Neural crest cell (in vitro differentiated cells): ENCODE measurements at regions not wholly inside any gene's neighbourhood (a gene's known extent, or its start where the extent isn't known, plus 50 kb on each side); places are given as distances from the start of the nearest gene placed in this dataset.

Source experiments
- DNase-seq: peaks from one replicate; pipeline ENCODE4 v3.0.0; 2021; ENCODE audit warnings: low read depth, mixed read lengths, low spot score
- H3K27ac Mint-ChIP-seq: one replicate; pipeline ENCODE4 v1.8.0; 2021; ENCODE audit warnings: mild to moderate bottlenecking, mixed read lengths; ENCODE audit not compliant: unreplicated experiment
- H3K27me3 Mint-ChIP-seq: 2 replicates; pipeline ENCODE4 v1.8.0; 2021; ENCODE audit warnings: low read depth, mild to moderate bottlenecking, mixed read lengths
- H3K36me3 Mint-ChIP-seq: 2 replicates; pipeline ENCODE4 v1.8.0; 2021; ENCODE audit warnings: low read depth, mild to moderate bottlenecking, mixed read lengths
- H3K4me1 Mint-ChIP-seq: 2 replicates; pipeline ENCODE4 v1.8.0; 2021; ENCODE audit warnings: mixed read lengths
- H3K4me3 Mint-ChIP-seq: one replicate; pipeline ENCODE4 v1.8.0; 2021; ENCODE audit warnings: mild to moderate bottlenecking, mixed read lengths
- H3K9me3 Mint-ChIP-seq: 2 replicates; pipeline ENCODE4 v1.8.0; 2021; ENCODE audit warnings: mixed read lengths
- TF ChIP-seq, protein P1 (sequence below): fragments of 200-600 bp; sonication (generic); conservative IDR thresholded peaks from 2 replicates; pipeline ENCODE4 v1.5.0; 2021; ENCODE audit warnings: antibody characterized with exemption, mild to moderate bottlenecking

DNA sequence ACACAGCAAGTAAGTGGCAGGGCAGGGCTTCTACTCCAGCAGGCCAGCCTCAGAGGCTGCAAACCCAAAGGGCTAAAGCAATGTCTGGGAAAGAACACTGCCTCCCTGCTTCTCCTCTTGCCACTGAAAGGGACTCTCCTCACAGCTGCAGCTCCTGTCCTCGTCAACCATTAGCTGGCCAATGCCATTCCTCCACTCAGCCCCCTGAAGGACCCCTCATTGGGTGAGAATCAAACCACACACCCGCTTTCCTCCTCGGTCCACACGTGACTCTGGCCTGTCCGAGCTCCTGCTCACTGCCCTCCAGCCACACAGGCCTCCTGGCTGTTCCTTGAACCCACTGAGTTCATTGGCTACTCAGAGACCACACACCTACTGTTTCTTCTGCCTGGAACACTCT, 253.7 kb upstream of the TLE3 start:
- TF ChIP-seq, protein P1, sequence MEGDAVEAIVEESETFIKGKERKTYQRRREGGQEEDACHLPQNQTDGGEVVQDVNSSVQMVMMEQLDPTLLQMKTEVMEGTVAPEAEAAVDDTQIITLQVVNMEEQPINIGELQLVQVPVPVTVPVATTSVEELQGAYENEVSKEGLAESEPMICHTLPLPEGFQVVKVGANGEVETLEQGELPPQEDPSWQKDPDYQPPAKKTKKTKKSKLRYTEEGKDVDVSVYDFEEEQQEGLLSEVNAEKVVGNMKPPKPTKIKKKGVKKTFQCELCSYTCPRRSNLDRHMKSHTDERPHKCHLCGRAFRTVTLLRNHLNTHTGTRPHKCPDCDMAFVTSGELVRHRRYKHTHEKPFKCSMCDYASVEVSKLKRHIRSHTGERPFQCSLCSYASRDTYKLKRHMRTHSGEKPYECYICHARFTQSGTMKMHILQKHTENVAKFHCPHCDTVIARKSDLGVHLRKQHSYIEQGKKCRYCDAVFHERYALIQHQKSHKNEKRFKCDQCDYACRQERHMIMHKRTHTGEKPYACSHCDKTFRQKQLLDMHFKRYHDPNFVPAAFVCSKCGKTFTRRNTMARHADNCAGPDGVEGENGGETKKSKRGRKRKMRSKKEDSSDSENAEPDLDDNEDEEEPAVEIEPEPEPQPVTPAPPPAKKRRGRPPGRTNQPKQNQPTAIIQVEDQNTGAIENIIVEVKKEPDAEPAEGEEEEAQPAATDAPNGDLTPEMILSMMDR, result no peak
- Mint-ChIP-seq H3K4me1 (peaks cover 42% of the 10 kb centered on the region), H3K9me3 (no peaks in the 10 kb centered on the region), H3K4me3 (no peak overlapping the region), H3K27me3 (peaks cover 4% of the 10 kb centered on the region), H3K36me3 (no peaks in the 10 kb centered on the region), H3K27ac (no peak overlapping the region)
- DNase-seq, result no peak

DNA sequence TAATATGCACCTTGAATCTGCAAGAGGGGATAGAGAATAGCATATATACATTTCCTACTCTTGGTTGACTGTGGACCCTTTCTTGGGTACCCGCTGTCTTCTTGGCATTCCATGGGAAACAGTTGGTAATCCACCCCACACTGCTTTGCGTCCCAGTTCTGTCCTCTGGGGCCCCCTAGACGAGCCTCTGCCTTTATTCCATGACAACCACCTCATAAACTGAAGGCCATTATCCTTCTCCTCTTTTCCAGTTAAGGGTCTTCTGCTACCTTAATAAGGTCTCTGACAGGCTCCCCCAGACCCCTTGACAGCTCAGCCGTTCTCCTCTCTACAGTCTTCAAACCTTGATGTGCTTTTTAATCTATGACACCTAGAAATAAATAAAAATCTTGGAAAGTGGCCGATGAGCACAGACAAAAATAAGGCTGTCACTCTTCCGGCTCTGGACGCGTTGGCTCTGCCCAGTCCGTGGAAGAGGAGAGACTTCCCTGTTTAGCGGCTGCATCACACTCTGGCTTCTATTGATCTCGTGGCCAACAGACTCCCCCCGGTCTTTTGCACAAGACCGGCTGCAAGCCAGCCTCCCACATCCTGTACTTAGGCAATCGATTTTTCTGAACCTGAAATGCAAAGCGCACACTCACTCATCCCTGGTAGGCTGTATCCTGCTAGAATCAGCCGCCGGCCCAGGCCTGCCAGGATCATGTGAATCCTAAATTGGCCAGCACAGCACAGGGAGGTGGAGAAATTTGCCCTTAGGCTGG, 251.0 kb upstream of the TLE3 start:
- H3K4me1 Mint-ChIP-seq, result peaks cover 19% of the 10 kb centered on the region
- H3K27me3 Mint-ChIP-seq, result peaks cover 4% of the 10 kb centered on the region
- no peaks in the 10 kb centered on the region for H3K36me3 Mint-ChIP-seq
- no peaks in the 10 kb centered on the region for H3K9me3 Mint-ChIP-seq
- no peak overlapping the region for H3K4me3 Mint-ChIP-seq
- DNase-seq, result no peak
- TF ChIP-seq, protein P1, result no peak
- H3K27ac Mint-ChIP-seq, result peak overlapping the region; percentile 35

DNA sequence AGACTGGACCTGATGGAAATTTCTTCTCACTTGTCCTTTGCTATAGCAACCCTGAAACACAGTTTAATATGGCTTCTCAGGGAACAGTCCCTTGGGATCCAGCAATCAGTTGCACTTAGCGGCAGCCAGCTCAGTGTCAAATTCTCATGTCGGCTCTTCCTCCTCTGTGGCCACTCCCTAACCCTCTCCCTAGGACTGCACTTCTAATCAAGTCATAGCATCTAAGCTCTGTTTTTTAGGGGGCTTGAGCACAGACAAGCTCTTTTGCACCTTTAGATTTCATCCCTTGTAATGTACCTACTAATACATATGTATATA, 250.5 kb upstream of the TLE3 start:
- Mint-ChIP-seq H3K36me3 (no peaks in the 10 kb centered on the region), H3K27ac (no peak overlapping the region), H3K4me3 (no peak overlapping the region), H3K4me1 (peaks cover 19% of the 10 kb centered on the region), H3K27me3 (peaks cover 4% of the 10 kb centered on the region), H3K9me3 (no peaks in the 10 kb centered on the region)
- TF ChIP-seq, protein P1, result no peak
- DNase-seq, result no peak

DNA sequence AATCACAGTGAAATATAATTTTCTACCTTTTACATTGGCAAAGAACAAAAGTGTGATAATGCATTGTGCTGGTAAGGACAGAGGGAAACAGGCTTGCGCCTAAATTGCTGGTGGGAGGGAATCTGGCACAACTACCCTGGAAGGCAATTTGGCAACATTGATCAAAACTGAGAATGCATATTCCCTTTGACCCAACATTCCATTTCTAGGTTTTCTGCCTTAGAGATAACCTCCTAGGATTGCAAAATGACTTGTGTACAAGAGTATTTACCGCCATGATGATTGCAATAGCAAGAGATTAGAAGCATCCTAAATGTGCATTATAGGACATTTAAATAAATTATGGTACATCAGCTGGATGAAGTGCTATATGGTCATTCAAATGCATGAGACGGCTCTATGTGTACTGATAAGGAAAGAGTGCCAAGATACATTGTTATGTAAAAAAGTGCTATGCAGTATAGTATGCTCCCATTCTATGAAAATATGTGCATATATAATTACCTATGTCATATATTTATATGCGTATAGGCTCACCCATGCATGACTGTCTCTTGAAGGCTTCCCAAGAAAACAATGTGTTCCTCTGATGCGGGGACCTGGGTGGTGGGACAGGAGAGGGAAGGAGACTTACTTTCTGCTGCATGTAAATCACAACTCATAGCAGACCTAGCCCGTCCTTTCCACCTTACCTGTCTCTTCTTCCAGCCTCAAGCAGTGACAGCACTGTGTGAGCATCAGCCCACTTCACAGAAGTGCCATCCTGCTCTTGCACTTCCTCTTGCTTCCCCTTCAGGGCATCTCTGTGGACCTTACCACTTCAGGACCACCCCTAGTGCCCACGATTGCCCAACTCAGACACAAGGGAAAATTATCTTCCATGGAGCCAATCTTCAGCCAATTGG, 249.9 kb upstream of the TLE3 start:
- Mint-ChIP-seq H3K27me3 (peaks cover 2% of the 10 kb centered on the region), H3K4me1 (peaks cover 19% of the 10 kb centered on the region), H3K9me3 (no peaks in the 10 kb centered on the region), H3K27ac (no peak overlapping the region), H3K36me3 (no peaks in the 10 kb centered on the region), H3K4me3 (no peak overlapping the region)
- TF ChIP-seq, protein P1, result no peak
- no peak for DNase-seq

DNA sequence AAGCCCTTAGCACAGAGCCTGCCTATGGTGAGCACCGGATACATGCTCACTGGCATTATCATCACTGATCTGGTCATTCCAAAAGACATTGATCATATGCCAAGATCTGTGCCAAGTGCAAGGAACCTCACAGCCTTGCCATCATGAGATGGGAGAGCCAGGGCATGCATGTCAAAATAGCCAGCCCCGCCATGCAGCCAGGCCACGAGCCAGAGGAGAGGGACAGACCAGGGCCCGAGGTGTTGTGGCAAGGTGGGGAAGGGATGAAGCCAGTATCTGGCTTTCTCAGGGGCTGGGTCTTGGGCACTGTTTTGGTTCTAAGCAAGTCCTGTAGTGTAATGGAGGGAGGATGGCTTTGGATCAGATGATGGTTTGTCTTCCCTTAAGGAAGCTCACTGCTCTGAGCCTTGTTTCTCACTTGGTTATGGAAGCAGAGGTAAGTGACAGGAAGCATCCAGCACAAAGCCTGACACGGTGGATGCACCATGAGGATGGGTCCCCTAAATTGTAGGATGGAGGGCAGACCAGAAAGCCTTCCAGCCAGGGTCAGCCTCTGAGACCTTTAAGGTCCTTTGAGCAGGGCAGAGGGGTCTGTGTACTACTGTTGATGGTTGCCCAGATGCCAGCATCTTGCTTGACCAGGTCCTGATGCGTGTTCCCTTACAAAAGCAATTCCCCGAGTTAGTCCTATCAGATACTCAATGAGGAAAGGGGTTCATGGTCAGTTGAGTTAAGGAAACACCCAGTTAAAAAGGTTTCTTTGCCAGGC, 247.7 kb upstream of the TLE3 start:
- Mint-ChIP-seq H3K27me3 (no peaks in the 10 kb centered on the region), H3K9me3 (no peaks in the 10 kb centered on the region), H3K4me1 (peaks cover 18% of the 10 kb centered on the region), H3K27ac (no peak overlapping the region), H3K4me3 (no peak overlapping the region), H3K36me3 (no peaks in the 10 kb centered on the region)
- DNase-seq, result no peak
- TF ChIP-seq, protein P1, result no peak
